Fibroblast of villous mesenchyme (primary cell): ENCODE measurements at regions not wholly inside any gene's neighbourhood (a gene's known extent, or its start where the extent isn't known, plus 50 kb on each side); places are given as distances from the start of the nearest gene placed in this dataset.

Experiments
- DNase-seq: peaks from one replicate; pipeline ENCODE4 v3.0.0-alpha.2; 2010; ENCODE audit warnings: low read depth
- H3K4me3 ChIP-seq: 2 replicates; pipeline ENCODE4 v1.5.1; 2011; ENCODE audit warnings: low read depth, mild to moderate bottlenecking, low read length
- TF ChIP-seq, protein P1 (sequence below): IDR thresholded peaks from 2 replicates; pipeline ENCODE4 v1.5.1; 2012; ENCODE audit warnings: low read depth, mild to moderate bottlenecking, low read length; ENCODE audit not compliant: insufficient read depth

DNA sequence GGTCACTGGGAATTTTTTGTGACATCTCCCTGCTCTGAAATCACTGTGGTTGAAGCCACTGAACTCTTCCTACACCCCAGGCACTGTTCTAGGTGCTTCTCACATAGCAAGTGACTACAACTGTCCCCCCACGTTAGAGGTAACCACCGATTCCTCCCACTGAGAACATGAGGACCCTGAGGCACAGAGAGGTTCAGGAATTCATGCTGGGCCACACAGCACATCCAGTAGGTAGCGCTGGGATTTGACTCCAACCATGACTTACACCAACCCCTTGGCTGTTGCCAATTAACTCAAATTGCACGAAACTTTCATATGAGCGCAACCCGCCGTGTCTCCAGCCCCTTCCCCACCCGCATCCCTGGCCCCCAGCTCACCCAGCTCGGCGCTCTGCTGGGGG, 105.2 kb downstream of the RFLNA start:
- TF ChIP-seq, protein P1, sequence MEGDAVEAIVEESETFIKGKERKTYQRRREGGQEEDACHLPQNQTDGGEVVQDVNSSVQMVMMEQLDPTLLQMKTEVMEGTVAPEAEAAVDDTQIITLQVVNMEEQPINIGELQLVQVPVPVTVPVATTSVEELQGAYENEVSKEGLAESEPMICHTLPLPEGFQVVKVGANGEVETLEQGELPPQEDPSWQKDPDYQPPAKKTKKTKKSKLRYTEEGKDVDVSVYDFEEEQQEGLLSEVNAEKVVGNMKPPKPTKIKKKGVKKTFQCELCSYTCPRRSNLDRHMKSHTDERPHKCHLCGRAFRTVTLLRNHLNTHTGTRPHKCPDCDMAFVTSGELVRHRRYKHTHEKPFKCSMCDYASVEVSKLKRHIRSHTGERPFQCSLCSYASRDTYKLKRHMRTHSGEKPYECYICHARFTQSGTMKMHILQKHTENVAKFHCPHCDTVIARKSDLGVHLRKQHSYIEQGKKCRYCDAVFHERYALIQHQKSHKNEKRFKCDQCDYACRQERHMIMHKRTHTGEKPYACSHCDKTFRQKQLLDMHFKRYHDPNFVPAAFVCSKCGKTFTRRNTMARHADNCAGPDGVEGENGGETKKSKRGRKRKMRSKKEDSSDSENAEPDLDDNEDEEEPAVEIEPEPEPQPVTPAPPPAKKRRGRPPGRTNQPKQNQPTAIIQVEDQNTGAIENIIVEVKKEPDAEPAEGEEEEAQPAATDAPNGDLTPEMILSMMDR: no peak

DNA sequence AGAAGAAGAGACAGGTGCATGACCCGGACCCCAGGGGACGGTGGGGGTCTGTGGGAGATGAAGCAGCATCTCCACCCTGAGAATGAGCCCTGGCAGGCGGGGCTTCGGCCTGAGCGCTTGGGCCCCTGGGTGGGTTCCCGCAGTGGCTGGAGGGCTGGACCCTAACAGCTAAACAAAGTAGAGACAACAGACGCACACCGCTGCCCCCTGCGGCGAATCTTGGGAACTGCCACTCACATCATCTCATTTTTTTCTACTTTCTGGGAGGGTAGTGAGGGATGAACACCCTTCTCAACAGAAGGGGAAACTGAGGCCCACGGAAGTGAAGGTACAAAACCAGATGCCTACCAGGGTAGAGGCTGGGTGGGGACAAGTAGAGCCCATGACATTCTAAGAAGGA, 104.7 kb downstream of the RFLNA start:
- no peak for DNase-seq
- no peak overlapping the region for H3K4me3 ChIP-seq
- TF ChIP-seq, protein P1: peak; percentile 72

More for the DNA sequence above, 105.2 kb downstream of the RFLNA start:
- DNase-seq: no peak
- H3K4me3 ChIP-seq: no peak overlapping the region

DNA sequence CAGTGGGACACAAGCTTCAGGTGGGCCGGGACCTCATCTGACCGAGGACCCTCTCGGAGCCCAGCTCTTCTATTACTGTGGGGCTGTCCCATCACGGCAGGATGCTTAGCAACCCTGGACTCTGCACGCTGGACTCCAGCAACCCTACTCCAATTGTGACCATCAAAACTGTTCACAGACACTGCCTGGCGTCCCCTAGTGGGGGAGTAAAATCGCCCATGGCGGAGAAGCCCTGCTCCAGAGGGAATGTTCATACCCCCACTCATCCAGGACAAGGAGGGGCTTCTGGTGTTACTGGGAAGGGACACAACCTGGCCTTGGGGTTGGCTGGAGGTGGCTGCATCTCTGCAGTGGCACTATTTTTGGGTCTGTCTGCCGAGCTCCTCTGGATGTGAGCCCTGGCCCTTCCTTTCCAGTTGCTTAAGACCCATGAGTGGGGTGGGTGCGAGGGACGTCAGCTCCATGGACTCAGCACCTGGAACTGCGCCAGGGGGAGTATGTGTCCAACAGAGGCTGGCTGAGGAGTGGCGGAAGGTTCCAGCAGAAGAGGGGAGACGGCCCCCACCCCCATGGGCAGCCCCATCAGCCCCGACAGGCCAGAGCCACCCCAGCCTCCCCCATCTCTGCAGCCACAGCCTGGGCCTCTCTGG, 103.8 kb downstream of the RFLNA start:
- TF ChIP-seq, protein P1: peak; percentile 23
- no peak for DNase-seq
- H3K4me3 ChIP-seq: no peak overlapping the region

DNA sequence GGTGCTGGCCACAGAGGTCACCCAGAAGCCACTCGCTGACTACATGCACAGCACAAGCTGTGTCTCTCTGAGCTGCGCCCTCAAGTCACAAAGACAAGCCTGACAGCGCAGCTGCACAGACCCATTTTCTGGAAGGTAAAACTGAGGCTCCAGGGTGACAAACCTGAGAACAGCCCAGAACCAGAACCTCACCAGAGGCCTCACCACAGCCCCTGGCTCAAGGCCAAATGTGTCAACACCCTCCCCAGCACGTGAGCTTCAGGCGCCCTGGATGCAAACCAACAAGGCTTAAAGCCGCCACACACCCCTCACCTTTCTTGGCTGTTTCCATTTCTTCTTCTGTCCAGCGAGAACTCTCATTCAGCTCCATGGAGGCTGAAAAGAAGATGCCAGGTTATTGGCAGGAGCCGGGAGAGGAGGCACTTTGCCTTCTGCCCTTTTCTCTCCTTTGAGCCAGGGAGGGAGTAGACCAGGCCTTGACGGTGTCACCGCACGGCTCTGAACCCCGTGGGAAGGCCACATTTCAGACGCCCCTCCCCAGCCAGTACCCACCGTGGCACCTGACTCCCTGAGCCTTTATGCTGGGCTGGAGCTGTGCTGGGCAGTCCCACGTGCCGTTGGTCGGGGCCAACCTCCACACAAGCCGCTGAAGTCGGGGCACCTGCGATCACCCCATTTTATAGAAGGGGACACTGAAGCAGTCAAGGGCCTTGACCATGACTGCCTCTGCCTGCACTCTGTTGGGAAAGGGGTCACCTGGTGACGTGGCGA, 103.1 kb downstream of the RFLNA start:
- DNase-seq: peak; percentile 62
- TF ChIP-seq, protein P1: no peak
- no peak overlapping the region for H3K4me3 ChIP-seq

DNA sequence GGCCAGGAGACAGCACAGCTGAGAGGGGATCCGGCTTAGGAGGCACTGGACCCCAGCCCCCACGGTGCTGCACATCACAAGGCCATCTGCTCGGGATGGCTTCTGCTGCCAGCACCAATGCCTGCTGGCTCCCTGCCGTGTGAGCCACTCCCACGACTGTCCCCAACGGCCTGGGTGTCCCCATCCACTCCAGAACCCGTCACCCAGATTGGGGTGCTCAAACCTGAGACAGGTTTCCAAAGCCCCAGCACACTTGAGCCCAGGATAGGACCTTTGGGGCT, 102.4 kb downstream of the RFLNA start:
- no peak overlapping the region for H3K4me3 ChIP-seq
- DNase-seq: no peak
- TF ChIP-seq, protein P1: no peak

DNA sequence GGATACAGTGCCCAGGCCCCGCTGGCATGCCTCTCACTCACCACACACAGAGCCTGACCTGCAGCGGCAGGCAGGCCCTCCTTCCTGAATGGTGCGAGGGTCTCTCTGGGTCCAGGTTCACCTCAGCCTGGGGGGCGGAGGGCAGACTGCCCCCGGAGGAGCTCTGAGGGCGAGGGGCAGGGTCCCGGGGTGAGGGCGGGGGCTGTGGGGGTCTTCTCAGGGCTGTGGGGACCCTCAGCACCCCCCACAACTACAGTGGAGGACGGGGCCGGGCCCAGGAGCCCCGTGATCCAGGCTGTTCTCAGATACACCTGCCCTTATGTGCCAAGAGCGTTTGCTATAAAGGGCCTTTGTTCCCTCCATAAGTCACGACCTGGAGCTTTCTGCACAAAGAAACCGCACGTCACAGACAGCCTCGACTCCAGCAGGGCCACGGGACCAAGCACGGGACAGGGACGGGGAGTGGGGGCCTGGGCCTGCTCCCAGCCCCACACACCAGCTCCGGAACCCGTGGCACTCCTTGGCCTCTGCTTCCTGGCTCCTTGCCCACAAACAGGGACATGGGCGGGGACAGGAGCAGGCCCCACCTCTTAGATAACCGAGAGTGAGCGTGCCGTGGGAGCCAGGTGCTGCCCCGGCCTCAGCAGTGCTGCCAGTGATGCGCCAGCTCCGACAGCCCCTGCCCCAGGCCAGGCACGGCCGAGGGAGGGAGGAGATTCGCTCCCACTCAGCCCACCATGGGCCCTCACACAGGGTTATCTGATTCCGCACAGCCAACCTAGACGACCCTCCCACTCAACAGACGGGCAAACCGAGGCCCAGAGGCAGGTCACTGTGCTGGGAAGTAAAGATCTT, 101.9 kb downstream of the RFLNA start:
- TF ChIP-seq, protein P1: no peak
- DNase-seq: no peak
- no peak overlapping the region for H3K4me3 ChIP-seq
